ENCODE measurements at regions not wholly inside any gene's neighbourhood (a gene's known extent, or its start where the extent isn't known, plus 50 kb on each side); places are given as distances from the start of the nearest gene placed in this dataset.

- H4K20me1 ChIP-seq (replicated peaks; ENCODE audit: control insufficient read depth, extremely low read depth, insufficient read depth, low read length) = no peaks in the 10 kb centered on the region
- H3K79me2 ChIP-seq (ENCODE audit: control insufficient read depth, insufficient read depth, low read length) = peaks cover 10% of the 10 kb centered on the region
- FAIRE-seq (no peak), DNase-seq (ENCODE audit: low read depth, low spot score) (no peak)
- CTCF ChIA-PET = interaction anchor here (0.8 to 1.4 kb wide), 3 partner anchors 10 to 108 kb away, joined by 3 to 4 read pairs (median 3); no protein-coding TSS in a partner anchor
- no peaks in the 10 kb centered on the region for H3K9me1 ChIP-seq (replicated peaks; ENCODE audit: control insufficient read depth, extremely low read depth, insufficient read depth, low read length)
- peaks cover 8 to 23% of the 10 kb centered on the region in 2 experiments for H3K36me3 ChIP-seq (ENCODE audit: control insufficient read depth in 2 of 2, extremely low read depth in 1 of 2, insufficient read depth in 2 of 2, low read length in 2 of 2)
- POLR2A ChIA-PET = no interaction called here
- H3K27me3 ChIP-seq (ENCODE audit: control insufficient read depth in 2 of 2, insufficient read depth in 2 of 2, low read length in 2 of 2) = no peaks in the 10 kb centered on the region
- no peak overlapping the region for H3K4me3 ChIP-seq (replicated peaks in 1 of 3; ENCODE audit: insufficient read depth in 1 of 3, low read depth in 1 of 3, low read length in 3 of 3)
- dilution Hi-C loops (cut with MboI; ENCODE audit: extremely low pct_ligation_motif_present, low sequenced_read_pairs) = no loop called here
- H3K27ac ChIP-seq (ENCODE audit: insufficient read depth, low read depth, low read length) = no peak overlapping the region
- intact Hi-C loops (cut with micrococcal nuclease) = no loop called here
- H3K4me2 ChIP-seq (ENCODE audit: insufficient read depth, low read length) = no peak overlapping the region
- H3K9me3 ChIP-seq (replicated peaks; ENCODE audit: control insufficient read depth, insufficient read depth, low read length) = no peaks in the 10 kb centered on the region
- no peak overlapping the region for H2AFZ ChIP-seq (ENCODE audit: low read depth, low read length)
- no peak overlapping the region for H3K9ac ChIP-seq (replicated peaks; ENCODE audit: extremely low read depth, insufficient read depth, low read length)
- TF ChIP-seq POLR2AphosphoS5 (IDR thresholded peaks at IDR 0.05; ENCODE audit: insufficient read depth, low read depth, low read length) (no peak), POLR2A (IDR thresholded peaks at IDR 0.05; ENCODE audit: low read depth, low read length) (peak; percentile 30)
- no TSS peak for BruUV-seq (replicated peaks)
- H3K4me1 ChIP-seq (ENCODE audit: control insufficient read depth, extremely low read depth, insufficient read depth, low read length) = peaks cover 29% of the 10 kb centered on the region
These were observed 58.9 kb upstream of the STK17B start for GRCh38 chr2:196230061-196230854.

- Histone ChIP-seq H3K9me3 (replicated peaks; ENCODE audit: control insufficient read depth, insufficient read depth, low read length) (no peaks in the 10 kb centered on the region), H3K4me3 (replicated peaks in 1 of 3; ENCODE audit: insufficient read depth in 1 of 3, low read depth in 1 of 3, low read length in 3 of 3) (peak overlapping the region in 1 of 3 experiments; percentile 2), H2AFZ (ENCODE audit: low read depth, low read length) (no peak overlapping the region), H3K27me3 (ENCODE audit: control insufficient read depth in 2 of 2, insufficient read depth in 2 of 2, low read length in 2 of 2) (no peaks in the 10 kb centered on the region), H3K4me1 (ENCODE audit: control insufficient read depth, extremely low read depth, insufficient read depth, low read length) (peaks cover 32% of the 10 kb centered on the region), H3K4me2 (ENCODE audit: insufficient read depth, low read length) (peak overlapping the region; percentile 66), H3K9ac (replicated peaks; ENCODE audit: extremely low read depth, insufficient read depth, low read length) (peak overlapping the region; percentile 72), H4K20me1 (replicated peaks; ENCODE audit: control insufficient read depth, extremely low read depth, insufficient read depth, low read length) (no peaks in the 10 kb centered on the region), H3K79me2 (ENCODE audit: control insufficient read depth, insufficient read depth, low read length) (peaks cover 13% of the 10 kb centered on the region), H3K27ac (ENCODE audit: insufficient read depth, low read depth, low read length) (peak overlapping the region; percentile 96), H3K36me3 (ENCODE audit: control insufficient read depth in 2 of 2, extremely low read depth in 1 of 2, insufficient read depth in 2 of 2, low read length in 2 of 2) (peaks cover 2 to 23% of the 10 kb centered on the region in 2 experiments), H3K9me1 (replicated peaks; ENCODE audit: control insufficient read depth, extremely low read depth, insufficient read depth, low read length) (no peaks in the 10 kb centered on the region)
- TF ChIP-seq GATA2 (IDR thresholded peaks at IDR 0.05; ENCODE audit: insufficient read depth, insufficient read length, low read depth, low read length) = peak; percentile 29
- TF ChIP-seq CTCF (IDR thresholded peaks at IDR 0.05; ENCODE audit: extremely low read depth in 1 of 2, insufficient read depth in 1 of 2, low read depth in 1 of 2, low read length in 2 of 2) = no peak
- TF ChIP-seq POLR2A (IDR thresholded peaks at IDR 0.05; ENCODE audit: low read depth, low read length) = no peak
- TF ChIP-seq MAX (IDR thresholded peaks at IDR 0.05; ENCODE audit: insufficient read depth, insufficient read length) = no peak
- TF ChIP-seq MYC (IDR thresholded peaks at IDR 0.05; ENCODE audit: low read depth, low read length) = no peak
- peak; percentile 85 for TF ChIP-seq POLR2AphosphoS5 (IDR thresholded peaks at IDR 0.05; ENCODE audit: insufficient read depth, low read depth, low read length)
- peak; percentile 87 for TF ChIP-seq FOS (IDR thresholded peaks at IDR 0.05; ENCODE audit: borderline replicate concordance, insufficient read depth, low read length)
- TF ChIP-seq EZH2 (IDR thresholded peaks at IDR 0.05; ENCODE audit: borderline replicate concordance, low read depth, low read length, severe bottlenecking) = no peak
- TF ChIP-seq JUN (IDR thresholded peaks at IDR 0.05; ENCODE audit: borderline replicate concordance, insufficient read depth, insufficient read length, low read depth) = peak; percentile 94
- DNase-seq (ENCODE audit: low read depth, low spot score) = peak; percentile 93
- dilution Hi-C loops (cut with MboI; ENCODE audit: extremely low pct_ligation_motif_present, low sequenced_read_pairs) (no loop called here), intact Hi-C loops (cut with micrococcal nuclease) (loop anchor here (1.0 to 2.0 kb wide), 5 partner anchors 34 to 373 kb away; partner anchors contain the start of gene STK17B)
- ChIA-PET POLR2A (interaction anchor here (0.6 to 0.9 kb wide), 3 partner anchors 45 to 55 kb away, joined by 3 to 5 read pairs (median 3); no protein-coding TSS in a partner anchor), CTCF (interaction anchor here (0.9 to 2.9 kb wide), 12 partner anchors 9 to 221 kb away, joined by 3 to 15 read pairs (median 4); no protein-coding TSS in a partner anchor)
- peak; percentile 74 for FAIRE-seq
- TSS peak; percentile 90 for BruUV-seq (replicated peaks)
These were observed 61.8 kb upstream of the STK17B start for GRCh38 chr2:196233021-196233804.

Data from endothelial cell of umbilical vein (primary cell).